ENCODE measurements at regions not wholly inside any gene's neighbourhood (a gene's known extent, or its start where the extent isn't known, plus 50 kb on each side); places are given as distances from the start of the nearest gene placed in this dataset.

DNA sequence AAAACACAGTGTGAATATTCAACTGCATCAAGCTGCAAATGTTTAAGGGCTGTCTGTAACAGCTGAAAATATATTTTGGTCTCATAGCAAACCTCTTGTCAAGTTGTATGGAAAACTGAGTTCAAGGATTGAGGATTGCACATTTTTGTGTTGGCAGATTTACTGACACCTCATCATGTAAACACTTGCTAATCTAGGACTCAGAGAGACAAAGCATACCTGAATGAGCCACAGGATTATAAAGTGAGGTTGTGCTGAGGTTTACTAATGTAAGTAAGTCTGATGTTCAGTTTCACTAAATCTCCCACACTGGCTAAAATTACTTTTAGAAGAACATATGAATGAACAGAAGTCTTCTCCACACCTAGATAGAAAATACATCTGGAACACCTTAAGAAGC is 1993.1 kb upstream of the CELF4 start:
- DNase-seq (ENCODE audit: low spot score): no peak
- in situ Hi-C loops (cut with HindIII; ENCODE audit: low sequenced_read_pairs): no loop called here

DNA sequence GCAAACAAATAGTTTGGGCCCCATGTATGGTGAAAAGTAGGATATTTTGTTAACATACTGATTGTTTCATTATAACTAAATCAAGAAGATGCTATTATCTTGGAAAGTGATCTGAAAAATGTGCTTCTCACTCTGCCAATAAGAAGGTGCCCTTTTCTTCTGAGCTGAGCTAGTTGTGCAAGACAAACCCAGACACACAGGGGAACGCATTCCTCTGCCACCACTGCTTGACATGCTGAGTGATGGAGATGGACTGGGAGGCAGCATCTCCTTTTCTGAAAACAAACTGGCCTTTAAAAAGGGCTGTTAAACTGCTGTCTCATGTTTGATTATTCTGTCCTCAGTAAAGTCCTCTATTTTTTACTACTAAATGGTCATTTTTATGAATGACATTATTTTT is 1989.9 kb upstream of the CELF4 start:
- DNase-seq (ENCODE audit: low spot score): no peak
- in situ Hi-C loops (cut with HindIII; ENCODE audit: low sequenced_read_pairs): no loop called here

DNA sequence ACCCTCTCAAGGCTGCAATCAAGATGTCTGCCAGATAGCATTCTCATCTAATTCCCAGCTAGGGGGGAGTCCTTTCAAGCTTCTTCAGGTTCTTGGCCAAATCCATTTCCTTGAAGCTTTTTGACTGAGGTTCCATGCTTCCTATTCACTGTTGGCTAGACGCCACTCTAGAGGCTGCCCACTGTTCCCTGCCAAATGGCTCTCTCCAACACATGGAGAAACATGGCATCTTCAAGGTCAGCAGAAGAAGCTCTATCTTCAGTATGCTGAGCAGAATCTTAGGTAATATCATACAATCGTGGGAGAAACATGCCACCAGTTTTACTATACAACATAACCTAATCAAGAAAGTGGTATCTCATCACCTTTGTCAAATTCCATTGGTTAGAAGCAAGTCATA is 1985.1 kb upstream of the CELF4 start:
- no peak for DNase-seq (ENCODE audit: low spot score)
- in situ Hi-C loops (cut with HindIII; ENCODE audit: low sequenced_read_pairs): no loop called here

DNA sequence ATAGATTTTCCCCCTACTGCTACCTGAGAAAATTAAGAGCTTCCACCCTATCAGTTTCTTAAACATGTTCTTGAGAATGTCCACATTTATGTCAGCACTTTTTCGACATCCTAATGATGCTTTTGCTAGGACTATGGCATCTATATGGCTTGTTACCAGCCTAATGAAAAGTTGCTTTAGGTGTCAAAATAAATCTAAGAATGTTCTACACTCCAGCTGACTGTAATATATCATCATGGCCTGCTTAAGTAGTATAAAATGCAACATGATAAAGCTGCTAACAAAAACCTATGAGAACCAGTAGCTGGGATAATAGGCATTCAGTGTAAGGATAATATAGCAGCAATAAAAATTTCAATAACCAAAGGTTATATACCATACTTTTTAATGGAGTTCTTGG is 1983.5 kb upstream of the CELF4 start:
- DNase-seq (ENCODE audit: low spot score): no peak
- in situ Hi-C loops (cut with HindIII; ENCODE audit: low sequenced_read_pairs): no loop called here

DNA sequence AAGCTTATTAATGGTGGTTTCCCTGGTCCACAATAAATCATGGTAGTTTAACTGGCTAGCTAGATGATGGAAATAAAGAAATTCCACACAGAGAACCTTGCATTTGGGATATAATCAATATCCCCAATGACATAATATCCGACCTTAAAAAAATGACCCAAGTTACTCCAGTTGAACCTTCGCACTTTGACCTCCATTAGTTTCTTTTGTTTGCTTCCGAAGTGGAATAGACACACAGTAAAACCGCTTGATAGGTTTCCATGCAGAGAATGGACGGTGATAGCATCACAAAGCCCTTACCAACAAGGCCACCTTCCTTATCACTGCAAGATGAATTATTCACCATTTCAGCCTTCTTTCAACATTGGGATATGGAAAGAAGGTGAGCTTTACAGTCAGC is 1966.1 kb upstream of the CELF4 start:
- no peak for DNase-seq (ENCODE audit: low spot score)
- in situ Hi-C loops (cut with HindIII; ENCODE audit: low sequenced_read_pairs): no loop called here

DNA sequence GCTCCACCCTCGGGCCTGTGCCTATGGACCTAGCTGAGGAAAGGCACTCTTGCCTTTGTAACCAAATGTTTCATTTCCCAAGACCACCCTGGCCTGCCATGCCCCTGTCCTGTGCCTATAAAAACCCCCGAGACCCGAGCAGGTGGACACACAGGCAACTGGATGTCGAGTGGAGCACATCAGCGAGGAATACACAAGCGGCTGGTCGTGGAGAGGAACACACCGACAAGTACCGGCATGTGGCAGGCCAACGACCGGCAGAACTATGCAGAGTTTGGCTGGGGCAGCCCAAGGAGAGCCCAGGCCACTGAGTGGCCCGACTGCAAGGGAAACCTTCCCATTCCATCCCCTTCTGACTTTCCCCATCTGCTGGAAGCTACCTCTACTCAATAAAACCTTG is 1963.8 kb upstream of the CELF4 start:
- in situ Hi-C loops (cut with HindIII; ENCODE audit: low sequenced_read_pairs): no loop called here
- DNase-seq (ENCODE audit: low spot score): no peak

DNA sequence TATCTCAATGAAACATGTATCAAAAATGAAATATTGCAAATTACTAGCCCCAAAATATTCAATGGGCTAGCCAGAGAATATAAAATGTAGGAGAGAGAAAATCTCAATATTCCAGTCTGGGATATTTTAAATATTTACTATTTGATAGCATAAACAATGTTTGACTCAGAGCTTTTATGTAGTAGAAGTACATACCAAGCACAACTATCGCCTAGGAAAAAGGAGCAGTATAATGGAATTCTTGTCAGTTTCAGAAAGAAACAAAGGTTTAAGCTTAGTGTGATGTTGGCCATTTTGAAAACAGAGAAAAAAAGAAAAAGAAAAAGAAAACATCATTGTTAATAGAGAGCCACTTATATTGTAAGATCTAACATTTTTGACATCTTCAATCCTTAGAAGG is 1961.9 kb upstream of the CELF4 start:
- in situ Hi-C loops (cut with HindIII; ENCODE audit: low sequenced_read_pairs): no loop called here
- DNase-seq (ENCODE audit: low spot score): no peak

DNA sequence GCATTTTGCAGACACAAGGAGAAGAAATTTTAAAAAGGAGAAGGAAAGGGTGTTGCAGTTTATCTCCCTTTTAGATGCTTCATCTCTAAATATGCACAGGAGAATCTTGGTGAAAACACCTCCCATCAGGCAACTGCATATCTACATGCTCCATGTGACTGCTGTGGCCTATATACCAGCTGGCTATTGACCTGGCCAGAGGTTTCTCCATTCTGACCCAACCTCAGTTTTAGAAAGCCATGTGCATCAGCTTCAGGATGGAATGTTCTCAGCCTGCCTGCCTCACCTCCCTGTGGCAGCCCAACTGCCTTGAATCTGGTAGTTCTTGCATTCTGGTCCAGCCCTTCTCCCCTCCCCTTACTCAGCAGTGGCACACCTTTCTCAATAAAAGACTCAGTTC is 1958.8 kb upstream of the CELF4 start:
- no peak for DNase-seq (ENCODE audit: low spot score)
- in situ Hi-C loops (cut with HindIII; ENCODE audit: low sequenced_read_pairs): no loop called here

DNA sequence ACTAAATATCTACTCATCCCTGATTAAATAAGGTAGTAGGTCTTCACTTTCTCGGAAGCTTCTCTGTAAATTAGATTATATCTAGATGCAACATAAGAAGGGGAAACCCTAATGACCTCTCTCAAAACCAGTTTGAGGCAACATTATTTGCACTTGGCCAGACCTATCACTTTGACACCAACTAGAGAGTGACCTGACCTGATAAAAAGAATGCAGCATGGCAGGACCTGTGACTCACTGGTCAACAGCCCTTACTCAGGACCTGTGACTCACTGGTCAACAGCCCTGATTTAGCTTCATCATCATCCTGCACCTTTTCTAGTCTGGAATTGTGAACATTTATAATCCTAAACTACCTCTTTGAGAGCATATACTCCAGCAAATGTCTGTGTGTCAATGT is 1957.7 kb upstream of the CELF4 start:
- in situ Hi-C loops (cut with HindIII; ENCODE audit: low sequenced_read_pairs): no loop called here
- DNase-seq (ENCODE audit: low spot score): no peak

DNA sequence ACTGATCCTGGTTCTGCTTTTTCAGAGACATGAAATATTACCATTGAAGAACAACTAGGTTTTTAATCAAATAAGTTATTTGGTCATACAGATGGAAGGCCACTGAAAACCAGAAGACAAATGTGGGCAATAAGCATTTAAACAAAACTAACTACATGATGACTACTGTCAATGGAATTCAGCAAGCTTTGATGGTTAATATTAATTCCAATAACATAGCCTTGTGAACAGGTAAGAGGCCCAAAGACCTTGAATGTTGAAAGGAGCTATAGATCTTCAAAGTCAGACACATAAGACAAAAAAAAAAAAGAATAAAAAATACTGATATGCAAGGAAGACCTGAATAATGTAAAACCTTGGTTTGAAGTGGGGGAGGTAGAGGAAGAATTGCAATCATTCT is 1955.6 kb upstream of the CELF4 start:
- in situ Hi-C loops (cut with HindIII; ENCODE audit: low sequenced_read_pairs): no loop called here
- DNase-seq (ENCODE audit: low spot score): no peak

DNA sequence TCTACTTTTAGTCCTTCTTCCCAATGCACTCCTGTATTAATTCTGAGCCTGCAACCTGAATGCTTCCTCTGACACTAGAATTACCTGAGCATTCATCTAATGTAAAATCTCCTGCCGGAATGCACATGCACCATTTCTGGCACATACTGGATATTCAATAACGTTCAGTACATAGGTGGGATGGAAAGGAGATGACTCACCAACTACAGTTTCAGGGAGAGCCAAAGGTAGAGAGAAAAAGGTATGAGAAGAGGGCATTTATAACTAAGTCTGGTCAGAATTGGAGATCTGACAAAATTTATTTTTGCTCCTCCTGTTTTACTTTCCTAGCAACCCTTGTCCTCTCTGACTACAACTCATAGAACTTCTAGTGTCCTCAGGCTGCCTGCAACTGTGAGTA is 1954.1 kb upstream of the CELF4 start:
- DNase-seq (ENCODE audit: low spot score): no peak
- in situ Hi-C loops (cut with HindIII; ENCODE audit: low sequenced_read_pairs): no loop called here

DNA sequence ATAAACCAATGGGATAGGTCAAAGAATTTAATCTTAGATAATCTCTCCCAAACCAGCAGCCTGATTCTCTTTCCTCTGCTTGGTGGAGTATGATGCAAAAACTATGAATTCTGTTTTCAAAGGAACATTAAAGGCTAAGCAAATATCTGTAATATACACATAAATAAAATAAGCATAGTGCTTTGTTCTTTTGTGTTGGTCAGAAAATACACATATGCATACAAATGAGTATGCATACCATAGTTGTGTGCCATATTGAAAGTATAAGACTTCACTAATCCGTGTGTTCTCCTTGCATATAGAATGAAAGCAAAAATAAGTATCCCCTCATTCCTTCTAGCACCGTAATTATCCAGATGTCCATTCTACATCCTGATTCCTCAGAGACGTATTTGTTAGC is 1949.7 kb upstream of the CELF4 start:
- in situ Hi-C loops (cut with HindIII; ENCODE audit: low sequenced_read_pairs): no loop called here
- DNase-seq (ENCODE audit: low spot score): no peak

DNA sequence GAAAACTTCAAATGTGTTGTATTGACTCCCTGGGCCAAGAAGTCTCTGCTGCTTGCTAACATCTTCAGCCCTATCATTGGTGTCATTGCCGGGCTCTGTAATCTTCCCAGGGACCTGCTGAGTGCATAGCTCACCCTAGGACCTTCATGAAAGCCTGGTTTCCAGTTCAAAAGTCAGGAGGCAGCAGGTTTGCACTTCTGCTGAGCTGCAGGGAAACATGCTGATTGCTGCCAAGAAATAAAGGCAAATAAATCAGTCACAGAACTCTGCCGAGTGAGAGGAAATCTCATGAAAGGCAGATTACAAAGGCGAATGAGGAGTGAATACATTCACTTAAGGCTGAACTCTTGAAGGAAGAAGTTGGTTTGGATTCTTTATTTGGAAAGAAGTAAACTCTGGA is 1947.6 kb upstream of the CELF4 start:
- DNase-seq (ENCODE audit: low spot score): no peak
- in situ Hi-C loops (cut with HindIII; ENCODE audit: low sequenced_read_pairs): no loop called here

DNA sequence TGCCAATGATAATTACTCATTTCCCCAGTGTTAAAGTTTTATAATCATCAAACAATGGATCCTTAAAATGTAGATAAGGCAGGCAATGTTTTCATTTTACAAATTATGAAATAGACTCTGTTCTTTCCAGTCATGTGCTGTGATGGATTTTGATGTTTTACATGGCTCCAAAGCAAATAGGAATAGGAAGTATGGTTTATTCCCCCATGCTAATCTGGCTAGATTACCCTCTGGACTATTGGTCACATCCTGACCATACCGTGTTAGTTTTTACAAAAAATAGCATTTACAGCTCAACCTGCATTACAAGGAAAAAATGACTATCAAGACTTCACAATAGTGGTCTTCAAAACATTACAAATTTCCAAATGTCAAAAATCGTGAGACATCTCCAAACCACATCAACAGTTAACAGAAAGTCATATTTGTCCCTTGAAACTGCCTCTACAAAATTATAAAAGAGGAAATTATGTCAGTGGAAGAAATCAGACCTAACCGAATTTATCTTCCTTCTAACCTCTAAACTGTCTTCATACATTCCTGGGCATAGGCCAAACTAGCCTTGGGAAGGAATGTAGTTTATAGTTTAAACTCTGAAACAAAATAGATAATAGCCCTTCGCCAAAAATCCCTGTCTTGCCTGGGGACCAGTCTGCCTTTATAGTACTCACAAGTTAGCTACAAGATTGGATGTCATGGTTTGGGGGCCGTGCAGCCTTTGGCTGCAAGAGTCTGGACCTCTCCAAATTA is 1941.2 kb upstream of the CELF4 start:
- in situ Hi-C loops (cut with HindIII; ENCODE audit: low sequenced_read_pairs): no loop called here
- DNase-seq (ENCODE audit: low spot score): no peak

DNA sequence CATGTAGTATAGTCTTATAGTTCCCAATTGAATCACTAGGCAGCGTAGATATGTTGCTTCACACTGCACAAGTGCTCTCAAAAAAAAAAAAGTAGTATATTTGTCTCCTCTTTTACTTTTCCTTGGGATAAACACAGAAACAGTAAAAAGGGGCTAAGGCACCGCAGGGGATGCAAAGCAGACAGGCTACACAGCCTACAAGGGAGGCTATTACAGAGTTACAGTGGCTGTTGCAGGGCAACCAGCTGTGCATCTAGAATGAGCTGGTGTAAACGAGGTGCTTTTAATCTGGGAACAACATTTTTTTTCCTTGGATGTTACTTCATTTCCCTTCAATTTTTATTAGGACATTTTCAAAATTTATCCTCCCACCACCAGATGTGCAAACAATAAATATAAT is 1934.7 kb upstream of the CELF4 start:
- DNase-seq (ENCODE audit: low spot score): no peak

DNA sequence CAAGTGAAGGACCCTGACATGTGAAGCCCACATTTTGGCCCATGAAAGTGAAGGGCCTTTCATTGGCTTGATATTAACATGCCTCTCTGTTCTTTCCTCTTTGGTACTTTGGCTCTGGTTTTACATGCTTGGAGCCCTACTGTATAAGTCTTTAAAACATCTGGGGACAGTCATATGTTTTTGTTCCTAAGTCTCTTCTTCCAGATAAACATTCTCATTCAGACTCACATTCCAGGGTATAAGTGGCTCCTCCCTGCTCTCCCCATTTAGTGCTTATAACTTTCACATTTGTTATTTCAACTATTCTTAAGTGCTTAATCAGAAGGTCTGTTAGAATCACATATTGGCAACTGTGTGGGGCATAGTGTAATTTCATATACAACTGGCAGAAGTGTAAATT is 1932.2 kb upstream of the CELF4 start:
- in situ Hi-C loops (cut with HindIII; ENCODE audit: low sequenced_read_pairs): no loop called here
- DNase-seq (ENCODE audit: low spot score): no peak

More for the DNA sequence above, 1934.7 kb upstream of the CELF4 start:
- in situ Hi-C loops (cut with HindIII; ENCODE audit: low sequenced_read_pairs): no loop called here

DNA sequence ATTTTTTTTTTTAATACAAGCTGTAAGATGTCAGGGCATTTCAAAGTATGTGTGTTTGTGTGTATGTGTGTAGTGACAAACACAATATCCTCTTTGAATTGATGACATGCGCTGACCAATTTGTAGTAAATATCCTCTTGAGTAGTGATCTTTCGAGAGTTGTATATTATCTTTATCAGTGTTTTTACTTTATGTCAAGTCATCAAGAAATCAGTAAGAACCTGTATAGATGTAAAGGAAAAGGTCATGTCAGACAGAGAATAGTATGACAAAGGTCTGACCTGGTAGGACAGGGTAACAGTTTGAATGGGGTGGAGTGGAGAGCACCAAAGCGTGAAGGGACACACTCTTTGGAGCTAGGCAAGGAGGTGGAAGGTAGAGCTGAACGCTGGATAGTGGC is 1931.4 kb upstream of the CELF4 start:
- no peak for DNase-seq (ENCODE audit: low spot score)
- in situ Hi-C loops (cut with HindIII; ENCODE audit: low sequenced_read_pairs): no loop called here

DNA sequence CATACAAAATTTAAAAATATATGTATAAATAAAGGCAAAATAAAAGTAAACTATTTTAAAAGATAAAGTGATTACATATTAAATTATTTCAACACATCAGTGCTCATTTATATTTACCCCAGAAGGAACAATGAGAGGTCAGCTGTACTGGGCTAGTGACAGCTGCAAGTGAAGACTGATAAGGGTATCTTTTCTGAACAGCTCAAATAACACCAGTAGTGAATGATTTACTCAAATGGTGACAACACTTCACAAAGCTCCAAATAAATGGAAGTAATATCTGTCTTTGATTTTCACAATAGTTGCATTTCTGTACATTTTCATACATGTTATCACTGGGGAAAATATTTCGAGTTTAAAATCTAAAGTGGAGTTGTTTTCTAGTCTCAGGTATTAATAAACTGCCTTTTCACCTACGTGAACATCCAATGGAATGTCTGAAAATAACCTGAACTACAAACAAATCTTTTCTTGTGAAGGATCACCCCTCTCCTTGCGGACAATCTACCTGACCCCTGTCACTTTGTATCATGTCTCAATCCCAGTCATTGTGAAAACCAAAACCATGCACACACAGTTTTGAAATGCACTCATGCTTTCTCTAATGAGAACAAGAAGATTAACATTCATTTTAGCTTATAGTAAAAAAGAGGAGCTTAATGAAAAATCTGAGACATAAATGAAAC is 1928.8 kb upstream of the CELF4 start:
- in situ Hi-C loops (cut with HindIII; ENCODE audit: low sequenced_read_pairs): no loop called here
- DNase-seq (ENCODE audit: low spot score): no peak

DNA sequence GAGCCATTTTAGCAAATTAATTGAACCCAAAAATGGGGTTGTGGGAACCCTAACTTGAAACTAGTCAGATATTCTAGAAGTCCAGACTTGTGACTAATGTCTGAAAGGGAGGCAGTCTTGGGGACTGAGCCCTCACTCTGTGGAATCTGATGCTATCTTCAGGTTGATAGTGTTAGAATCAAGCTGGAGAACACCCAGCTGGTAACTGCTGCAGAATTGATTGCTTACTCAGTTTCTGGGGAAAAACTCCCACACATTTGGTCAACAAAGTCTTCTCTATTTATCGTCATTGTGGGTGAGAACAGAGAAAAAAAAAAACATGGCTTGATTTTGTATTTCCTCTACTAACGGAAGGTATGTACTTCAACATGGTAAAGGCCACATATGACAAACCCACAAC is 1925.8 kb upstream of the CELF4 start:
- in situ Hi-C loops (cut with HindIII; ENCODE audit: low sequenced_read_pairs): no loop called here
- no peak for DNase-seq (ENCODE audit: low spot score)

DNA sequence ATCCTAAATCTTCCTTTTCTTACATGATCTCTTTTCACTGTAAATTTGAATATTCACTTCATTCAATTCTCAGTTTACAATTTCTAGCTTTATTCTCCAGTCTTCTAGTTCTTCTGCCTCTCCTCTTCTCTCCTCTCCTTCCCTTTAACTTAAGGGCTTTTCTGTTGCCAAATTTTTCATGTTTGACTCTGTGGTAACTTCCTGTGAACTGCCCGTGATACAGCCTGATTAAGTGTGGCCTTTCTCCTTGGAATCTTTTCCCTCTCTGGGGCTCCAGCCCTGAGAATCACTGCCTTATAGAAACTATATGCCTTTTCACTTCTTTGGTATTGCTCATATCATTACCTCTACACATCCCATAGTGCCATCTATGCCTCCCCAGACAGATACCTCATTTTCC is 1923.8 kb upstream of the CELF4 start:
- in situ Hi-C loops (cut with HindIII; ENCODE audit: low sequenced_read_pairs): no loop called here
- no peak for DNase-seq (ENCODE audit: low spot score)

DNA sequence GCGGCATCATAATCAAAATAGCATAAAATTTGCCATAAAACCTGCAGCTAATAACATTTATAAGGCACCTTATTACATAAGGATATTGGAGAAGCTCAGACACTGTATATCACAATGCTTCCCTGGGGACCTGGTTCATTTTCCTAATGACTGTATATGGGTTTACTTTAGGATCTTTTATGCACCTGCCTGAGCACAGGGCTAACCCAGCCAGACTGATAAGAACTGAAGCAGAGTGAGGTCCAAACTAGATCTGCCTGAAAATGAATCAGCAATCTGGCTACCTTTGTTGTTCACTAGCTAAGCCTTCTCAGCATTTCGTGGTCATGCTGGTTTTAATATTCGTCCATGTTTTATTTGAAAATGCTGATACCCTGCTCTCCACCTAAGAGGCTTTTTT is 1922.3 kb upstream of the CELF4 start:
- in situ Hi-C loops (cut with HindIII; ENCODE audit: low sequenced_read_pairs): no loop called here
- no peak for DNase-seq (ENCODE audit: low spot score)

Data from G401 (cell line).